ENCODE measurements at regions not wholly inside any gene's neighbourhood (a gene's known extent, or its start where the extent isn't known, plus 50 kb on each side); places are given as distances from the start of the nearest gene placed in this dataset.
A peak's percentile ranks its signal among the peaks of the same experiment; 100 is the strongest.

DNA sequence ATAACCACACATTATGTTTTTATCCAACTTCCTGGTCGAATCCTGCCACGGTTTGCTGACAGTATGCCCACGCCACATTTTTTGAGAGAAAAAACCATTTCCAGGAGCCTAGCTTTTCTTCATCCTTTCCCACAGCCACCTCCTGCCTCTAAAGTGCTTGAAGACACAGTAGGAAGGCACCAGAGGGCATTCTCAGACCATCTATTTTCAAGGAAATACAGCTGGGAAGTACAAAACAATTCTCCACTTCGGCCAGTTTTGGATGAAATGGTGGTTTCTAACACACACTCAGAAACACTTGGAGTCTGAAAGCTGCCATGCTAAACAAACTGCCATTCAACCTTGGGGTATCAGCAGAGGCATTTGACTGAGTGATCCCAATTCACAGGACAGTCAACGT is 86.3 kb upstream of the RPS23 start:
- Histone ChIP-seq H3K36me3 (ENCODE audit: control insufficient read depth in 4 of 4, insufficient read depth in 3 of 4, low read depth in 1 of 4, low read length in 3 of 4) (no peaks in the 10 kb centered on the region), H3K27me3 (ENCODE audit: control insufficient read depth in 4 of 4, insufficient read depth in 4 of 4, low read length in 3 of 4) (no peaks in the 10 kb centered on the region), H3K9me3 (ENCODE audit: control insufficient read depth in 4 of 4, low read length in 3 of 4) (no peaks in the 10 kb centered on the region), H3K27ac (ENCODE audit: low read depth in 1 of 2, low read length in 2 of 2) (no peak overlapping the region), H3K4me1 (ENCODE audit: control insufficient read depth in 4 of 4, insufficient read depth in 4 of 4, low read length in 3 of 4) (peaks cover 0 to 5% (median 0%) of the 10 kb centered on the region in 4 donors), H3K9ac (ENCODE audit: low read depth in 1 of 2, low read length in 2 of 2) (no peak overlapping the region), H3K4me3 (ENCODE audit: low read depth in 1 of 3, low read length in 3 of 3) (no peak overlapping the region)
- TF ChIP-seq HNF4G (IDR thresholded peaks at IDR 0.05): no peak
- TF ChIP-seq, protein P1, sequence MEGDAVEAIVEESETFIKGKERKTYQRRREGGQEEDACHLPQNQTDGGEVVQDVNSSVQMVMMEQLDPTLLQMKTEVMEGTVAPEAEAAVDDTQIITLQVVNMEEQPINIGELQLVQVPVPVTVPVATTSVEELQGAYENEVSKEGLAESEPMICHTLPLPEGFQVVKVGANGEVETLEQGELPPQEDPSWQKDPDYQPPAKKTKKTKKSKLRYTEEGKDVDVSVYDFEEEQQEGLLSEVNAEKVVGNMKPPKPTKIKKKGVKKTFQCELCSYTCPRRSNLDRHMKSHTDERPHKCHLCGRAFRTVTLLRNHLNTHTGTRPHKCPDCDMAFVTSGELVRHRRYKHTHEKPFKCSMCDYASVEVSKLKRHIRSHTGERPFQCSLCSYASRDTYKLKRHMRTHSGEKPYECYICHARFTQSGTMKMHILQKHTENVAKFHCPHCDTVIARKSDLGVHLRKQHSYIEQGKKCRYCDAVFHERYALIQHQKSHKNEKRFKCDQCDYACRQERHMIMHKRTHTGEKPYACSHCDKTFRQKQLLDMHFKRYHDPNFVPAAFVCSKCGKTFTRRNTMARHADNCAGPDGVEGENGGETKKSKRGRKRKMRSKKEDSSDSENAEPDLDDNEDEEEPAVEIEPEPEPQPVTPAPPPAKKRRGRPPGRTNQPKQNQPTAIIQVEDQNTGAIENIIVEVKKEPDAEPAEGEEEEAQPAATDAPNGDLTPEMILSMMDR (IDR thresholded peaks at IDR 0.05; ENCODE audit: low read depth, low read length, missing input control): peak; percentile 36
- peak; percentile 80 to 81 for TF ChIP-seq RAD21 (IDR thresholded peaks at IDR 0.05)
- DNase-seq (ENCODE audit: low spot score): no peak
- WGBS: 58% methylated on average over 5 of the region's 5 CpGs

DNA sequence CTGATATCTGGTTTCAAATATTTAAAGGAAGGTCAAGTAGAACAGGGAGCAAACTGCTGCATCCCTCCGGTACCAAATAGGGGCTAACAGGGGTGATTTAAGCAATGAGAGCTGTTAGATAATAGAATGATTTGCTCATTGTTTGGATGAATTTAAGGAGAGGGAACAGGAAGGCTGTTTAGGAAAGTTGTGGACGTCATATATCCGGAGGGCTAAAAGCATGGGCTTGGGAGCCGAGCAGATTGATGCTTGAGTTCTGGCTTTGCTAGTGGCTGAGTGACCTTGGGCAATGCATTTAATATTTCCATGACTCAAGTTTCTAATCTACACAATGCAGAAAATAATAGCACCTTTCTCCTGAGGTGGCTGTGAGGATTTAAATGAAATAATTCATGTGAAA is 85.4 kb upstream of the RPS23 start:
- Histone ChIP-seq H3K9me3 (ENCODE audit: control insufficient read depth in 4 of 4, low read length in 3 of 4) (no peaks in the 10 kb centered on the region), H3K9ac (ENCODE audit: low read depth in 1 of 2, low read length in 2 of 2) (no peak overlapping the region), H3K27me3 (ENCODE audit: control insufficient read depth in 4 of 4, insufficient read depth in 4 of 4, low read length in 3 of 4) (no peaks in the 10 kb centered on the region), H3K36me3 (ENCODE audit: control insufficient read depth in 4 of 4, insufficient read depth in 3 of 4, low read depth in 1 of 4, low read length in 3 of 4) (no peaks in the 10 kb centered on the region), H3K27ac (ENCODE audit: low read depth in 1 of 2, low read length in 2 of 2) (no peak overlapping the region), H3K4me3 (ENCODE audit: low read depth in 1 of 3, low read length in 3 of 3) (no peak overlapping the region), H3K4me1 (ENCODE audit: control insufficient read depth in 4 of 4, insufficient read depth in 4 of 4, low read length in 3 of 4) (peaks cover 0 to 5% (median 0%) of the 10 kb centered on the region in 4 donors)
- 89% methylated on average over 4 of the region's 4 CpGs for WGBS
- TF ChIP-seq, protein P2, sequence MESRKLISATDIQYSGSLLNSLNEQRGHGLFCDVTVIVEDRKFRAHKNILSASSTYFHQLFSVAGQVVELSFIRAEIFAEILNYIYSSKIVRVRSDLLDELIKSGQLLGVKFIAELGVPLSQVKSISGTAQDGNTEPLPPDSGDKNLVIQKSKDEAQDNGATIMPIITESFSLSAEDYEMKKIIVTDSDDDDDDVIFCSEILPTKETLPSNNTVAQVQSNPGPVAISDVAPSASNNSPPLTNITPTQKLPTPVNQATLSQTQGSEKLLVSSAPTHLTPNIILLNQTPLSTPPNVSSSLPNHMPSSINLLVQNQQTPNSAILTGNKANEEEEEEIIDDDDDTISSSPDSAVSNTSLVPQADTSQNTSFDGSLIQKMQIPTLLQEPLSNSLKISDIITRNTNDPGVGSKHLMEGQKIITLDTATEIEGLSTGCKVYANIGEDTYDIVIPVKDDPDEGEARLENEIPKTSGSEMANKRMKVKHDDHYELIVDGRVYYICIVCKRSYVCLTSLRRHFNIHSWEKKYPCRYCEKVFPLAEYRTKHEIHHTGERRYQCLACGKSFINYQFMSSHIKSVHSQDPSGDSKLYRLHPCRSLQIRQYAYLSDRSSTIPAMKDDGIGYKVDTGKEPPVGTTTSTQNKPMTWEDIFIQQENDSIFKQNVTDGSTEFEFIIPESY (IDR thresholded peaks at IDR 0.05): no peak
- TF ChIP-seq EGR1 (IDR thresholded peaks at IDR 0.05; ENCODE audit: low read depth in 2 of 2): no peak
- no peak for TF ChIP-seq NR2F2 (IDR thresholded peaks at IDR 0.05)
- no peak for TF ChIP-seq HNF4A (conservative IDR thresholded peaks at IDR 0.05)
- no peak for TF ChIP-seq YY1 (IDR thresholded peaks at IDR 0.05)
- TF ChIP-seq, protein P3, sequence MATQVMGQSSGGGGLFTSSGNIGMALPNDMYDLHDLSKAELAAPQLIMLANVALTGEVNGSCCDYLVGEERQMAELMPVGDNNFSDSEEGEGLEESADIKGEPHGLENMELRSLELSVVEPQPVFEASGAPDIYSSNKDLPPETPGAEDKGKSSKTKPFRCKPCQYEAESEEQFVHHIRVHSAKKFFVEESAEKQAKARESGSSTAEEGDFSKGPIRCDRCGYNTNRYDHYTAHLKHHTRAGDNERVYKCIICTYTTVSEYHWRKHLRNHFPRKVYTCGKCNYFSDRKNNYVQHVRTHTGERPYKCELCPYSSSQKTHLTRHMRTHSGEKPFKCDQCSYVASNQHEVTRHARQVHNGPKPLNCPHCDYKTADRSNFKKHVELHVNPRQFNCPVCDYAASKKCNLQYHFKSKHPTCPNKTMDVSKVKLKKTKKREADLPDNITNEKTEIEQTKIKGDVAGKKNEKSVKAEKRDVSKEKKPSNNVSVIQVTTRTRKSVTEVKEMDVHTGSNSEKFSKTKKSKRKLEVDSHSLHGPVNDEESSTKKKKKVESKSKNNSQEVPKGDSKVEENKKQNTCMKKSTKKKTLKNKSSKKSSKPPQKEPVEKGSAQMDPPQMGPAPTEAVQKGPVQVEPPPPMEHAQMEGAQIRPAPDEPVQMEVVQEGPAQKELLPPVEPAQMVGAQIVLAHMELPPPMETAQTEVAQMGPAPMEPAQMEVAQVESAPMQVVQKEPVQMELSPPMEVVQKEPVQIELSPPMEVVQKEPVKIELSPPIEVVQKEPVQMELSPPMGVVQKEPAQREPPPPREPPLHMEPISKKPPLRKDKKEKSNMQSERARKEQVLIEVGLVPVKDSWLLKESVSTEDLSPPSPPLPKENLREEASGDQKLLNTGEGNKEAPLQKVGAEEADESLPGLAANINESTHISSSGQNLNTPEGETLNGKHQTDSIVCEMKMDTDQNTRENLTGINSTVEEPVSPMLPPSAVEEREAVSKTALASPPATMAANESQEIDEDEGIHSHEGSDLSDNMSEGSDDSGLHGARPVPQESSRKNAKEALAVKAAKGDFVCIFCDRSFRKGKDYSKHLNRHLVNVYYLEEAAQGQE (IDR thresholded peaks at IDR 0.05): no peak
- DNase-seq (ENCODE audit: low spot score): no peak

DNA sequence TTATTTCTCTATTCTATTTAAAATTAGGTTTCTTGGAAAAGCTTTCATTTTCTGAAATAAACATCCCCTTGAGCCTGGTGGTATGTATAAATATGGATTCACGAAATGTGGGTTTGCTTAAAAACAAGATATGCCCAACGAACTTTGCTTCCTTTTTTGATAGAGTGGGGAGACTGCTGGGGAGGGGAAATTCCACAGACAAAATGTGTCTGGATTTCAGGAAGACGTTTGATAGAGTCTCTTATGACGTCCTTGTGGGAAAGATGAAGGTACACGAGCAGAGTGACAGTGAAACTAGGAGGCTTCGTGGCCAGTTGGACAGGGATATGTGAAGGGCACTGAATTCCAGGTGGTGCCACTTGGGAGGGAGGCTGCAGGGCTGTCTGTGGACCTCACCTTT is 84.5 kb upstream of the RPS23 start:
- DNase-seq (ENCODE audit: low spot score): no peak
- TF ChIP-seq, protein P2 (IDR thresholded peaks at IDR 0.05): no peak
- TF ChIP-seq FOXA1 (IDR thresholded peaks at IDR 0.05) (no peak), RAD21 (IDR thresholded peaks at IDR 0.05) (no peak), YY1 (IDR thresholded peaks at IDR 0.05) (no peak), FOXA2 (IDR thresholded peaks at IDR 0.05) (no peak)
- TF ChIP-seq, protein P4, sequence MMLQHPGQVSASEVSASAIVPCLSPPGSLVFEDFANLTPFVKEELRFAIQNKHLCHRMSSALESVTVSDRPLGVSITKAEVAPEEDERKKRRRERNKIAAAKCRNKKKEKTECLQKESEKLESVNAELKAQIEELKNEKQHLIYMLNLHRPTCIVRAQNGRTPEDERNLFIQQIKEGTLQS (IDR thresholded peaks at IDR 0.05): no peak
- no peak overlapping the region for H3K4me3 ChIP-seq (ENCODE audit: low read depth in 1 of 3, low read length in 3 of 3)
- WGBS: 69% methylated on average over 6 of the region's 6 CpGs
- H3K27ac ChIP-seq (ENCODE audit: low read depth in 1 of 2, low read length in 2 of 2): no peak overlapping the region
- no peaks in the 10 kb centered on the region for H3K9me3 ChIP-seq (ENCODE audit: control insufficient read depth in 4 of 4, low read length in 3 of 4)
- no peaks in the 10 kb centered on the region for H3K36me3 ChIP-seq (ENCODE audit: control insufficient read depth in 4 of 4, insufficient read depth in 3 of 4, low read depth in 1 of 4, low read length in 3 of 4)
- H3K9ac ChIP-seq (ENCODE audit: low read depth in 1 of 2, low read length in 2 of 2): no peak overlapping the region
- peaks cover 0 to 5% (median 0%) of the 10 kb centered on the region in 4 donors for H3K4me1 ChIP-seq (ENCODE audit: control insufficient read depth in 4 of 4, insufficient read depth in 4 of 4, low read length in 3 of 4)
- H3K27me3 ChIP-seq (ENCODE audit: control insufficient read depth in 4 of 4, insufficient read depth in 4 of 4, low read length in 3 of 4): no peaks in the 10 kb centered on the region
